GM12878 (cell line): ENCODE measurements at regions not wholly inside any gene's neighbourhood (a gene's known extent, or its start where the extent isn't known, plus 50 kb on each side); places are given as distances from the start of the nearest gene placed in this dataset.
"Not testable (repeated sequence)": the region's sequence is repeated elsewhere in the genome, so short reads cannot be mapped to it uniquely, and the experiment has no call there.

Experiments used
- ATAC-seq: fragments of 200-7000 bp; cut with Tn5 transposase; 3 replicates; pipeline ENCODE4 v1.9.1; 2020; ENCODE audit warnings: mild to moderate bottlenecking, moderate library complexity
- BruUV-seq: library from RNA; stranded (reverse); fragments of 400-500 nt; replicated peaks from 2 replicates; lab custom pipeline; 2021; lab: Mats Ljungman, UMichigan
- CTCF ChIA-PET: fragments of 300-600 bp; sonication (Branson Sonifier 250); formaldehyde crosslinking; extraction: SDS; loops from one replicate; lab custom pipeline; 2021; ENCODE audit warnings: inconsistent platforms; lab: Yijun Ruan, JAX
- POLR2A ChIA-PET: fragments of 350-600 bp; formaldehyde crosslinking; extraction: SDS; loops from one replicate; lab custom pipeline; 2021; ENCODE audit warnings: inconsistent platforms; lab: Charles Lee
- RAD21 ChIA-PET: fragments of 300-600 bp; sonication (Branson Sonifier 250); formaldehyde crosslinking; loops from one replicate; lab custom pipeline; 2023; ENCODE audit warnings: antibody characterized with exemption; ENCODE audit not compliant: unreplicated experiment; lab: Charles Lee
- SMC1A ChIA-PET: fragments of 300-600 bp; sonication (Branson Sonifier 250); formaldehyde crosslinking; loops from one replicate; lab custom pipeline; 2023; ENCODE audit not compliant: unreplicated experiment, uncharacterized antibody; lab: Charles Lee
- DNase-seq: peaks from one replicate; pipeline ENCODE4 v3.0.0-alpha.2; 2011; ENCODE audit warnings: low read depth, low spot score
- FAIRE-seq: peaks from 3 replicates; lab custom pipeline; 2011; peaks lifted over from hg19 to GRCh38; lab: Jason Lieb, UNC
- H2AFZ ChIP-seq: 2 replicates; pipeline ENCODE4 v1.6.0; 2011; ENCODE audit warnings: low read depth, low read length, control low read depth; ENCODE audit not compliant: control insufficient read depth
- H3K27ac ChIP-seq: 2 replicates; pipeline ENCODE4 v1.5.1; 2011; ENCODE audit warnings: control low read depth; ENCODE audit not compliant: control insufficient read depth, insufficient read depth
- H3K27me3 ChIP-seq, 2 experiments: replicated peaks in 1 of 2; 2 replicates each; pipeline versions ENCODE4 v1.6.0 to v1.6.1; 2011; ENCODE audit warnings: low read length in 1 of 2; ENCODE audit not compliant: control insufficient read depth in 2 of 2, insufficient read depth in 2 of 2
- H3K36me3 ChIP-seq, 2 experiments: 2 replicates each; pipeline ENCODE4 v1.5.1; 2011; ENCODE audit warnings: low read length in 1 of 2; ENCODE audit not compliant: control insufficient read depth in 2 of 2, insufficient read depth in 2 of 2
- H3K4me1 ChIP-seq: 2 replicates; pipeline ENCODE4 v1.6.1; 2011; ENCODE audit warnings: mild to moderate bottlenecking, low read length, moderate library complexity, mixed read lengths; ENCODE audit not compliant: control insufficient read depth, insufficient read depth
- H3K4me2 ChIP-seq: 2 replicates; pipeline ENCODE4 v1.6.0; 2011; ENCODE audit warnings: control low read depth; ENCODE audit not compliant: control insufficient read depth, insufficient read depth
- H3K4me3 ChIP-seq: fragments of 200-600 bp; sonication (generic); 2 replicates; pipeline ENCODE4 v1.5.1; 2016
- H3K79me2 ChIP-seq: 2 replicates; pipeline ENCODE4 v1.6.0; 2011; ENCODE audit warnings: low read length; ENCODE audit not compliant: control insufficient read depth, insufficient read depth
- H3K9ac ChIP-seq: 2 replicates; pipeline ENCODE4 v1.8.0; 2011; ENCODE audit warnings: low read length, control low read depth, mixed read lengths; ENCODE audit not compliant: control insufficient read depth, insufficient read depth
- H3K9me3 ChIP-seq: replicated peaks from 3 replicates; pipeline ENCODE4 v1.5.1; 2011; ENCODE audit warnings: mild to moderate bottlenecking, low read length; ENCODE audit not compliant: control insufficient read depth, insufficient read depth
- H4K20me1 ChIP-seq: 2 replicates; pipeline ENCODE4 v1.6.0; 2011; ENCODE audit not compliant: control insufficient read depth, insufficient read depth
- DPF2 ChIP-seq: fragments of 450-650 bp; IDR thresholded peaks from 2 replicates; pipeline ENCODE4 v1.6.1; 2017; ENCODE audit warnings: mild to moderate bottlenecking
- ETV6 ChIP-seq, 2 experiments: fragments of 450-650 bp in 1 of 2; IDR thresholded peaks in 1 of 2; conservative IDR thresholded peaks in 1 of 2; 2 replicates each; pipeline ENCODE4 v1.6.1; 2014; ENCODE audit warnings: antibody characterized with exemption in 1 of 2, borderline replicate concordance in 1 of 2, low read depth in 1 of 2, mild to moderate bottlenecking in 1 of 2, moderate library complexity in 1 of 2
- NBN ChIP-seq: fragments of 450-650 bp; IDR thresholded peaks from 2 replicates; pipeline ENCODE4 v1.6.1; 2016
- NFXL1 ChIP-seq: fragments of 450-650 bp; IDR thresholded peaks from 2 replicates; pipeline ENCODE4 v1.6.1; 2017; ENCODE audit warnings: antibody characterized with exemption, mild to moderate bottlenecking, borderline replicate concordance
- NR2F1 ChIP-seq: fragments of 450-650 bp; conservative IDR thresholded peaks from 2 replicates; pipeline ENCODE4 v1.6.1; 2017; ENCODE audit warnings: mild to moderate bottlenecking
- WGBS: methylation state at CpG from one replicate; pipeline ENCODE4 v1.1.6; 2016; ENCODE audit warnings: low lambda C conversion rate; ENCODE audit not compliant: insufficient replicate concordance, insufficient coverage; ENCODE audit errors: missing lambda C conversion rate; 5-methylcytosine and 5-hydroxymethylcytosine counted together
- in situ Hi-C: fragments of 300-500 bp; cut with MboI; formaldehyde crosslinking; loops from 9 replicates; pipeline ENCODE4 v1.14.3; 2018; ENCODE audit warnings: mixed read lengths
- intact Hi-C: fragments of 100-400 bp; cut with micrococcal nuclease; formaldehyde crosslinking; loops from one replicate; pipeline ENCODE4 v1.14.2; 2022; ENCODE audit not compliant: unreplicated experiment
- TF ChIP-seq, protein P1 (sequence below): fragments of 450-650 bp; conservative IDR thresholded peaks from 2 replicates; pipeline ENCODE4 v1.6.1; 2017; ENCODE audit warnings: mild to moderate bottlenecking, moderate library complexity

GRCh38 chr20:53654521-53654920 lies 60.9 kb upstream of the ZNF217 start:
- H3K9ac ChIP-seq, DNase-seq, H4K20me1 ChIP-seq, H3K9me3 ChIP-seq, FAIRE-seq, BruUV-seq, H3K27me3 ChIP-seq, H3K79me2 ChIP-seq, in situ Hi-C loops, CTCF ChIA-PET, ATAC-seq, H3K36me3 ChIP-seq: not testable (repeated sequence)
- ChIA-PET POLR2A (interaction anchor here (0.5 to 1.3 kb wide), 3 partner anchors 31 to 281 kb away, joined by 3 to 4 read pairs (median 3); no protein-coding TSS in a partner anchor), RAD21 (interaction anchor here (1.3 to 3.9 kb wide), 4 partner anchors 44 to 94 kb away, joined by 6 to 26 read pairs (median 8); no protein-coding TSS in a partner anchor), SMC1A (interaction anchor here (0.8 to 12.4 kb wide), 8 partner anchors 12 to 286 kb away, joined by 3 to 149 read pairs (median 14); no protein-coding TSS in a partner anchor)
- Histone ChIP-seq H3K4me3 (0 out of 2 replicates have a peak overlapping the region, but pooled peaks have one; percentile 52), H3K4me2 (peak overlapping the region; percentile 85; the same call in 1 of the 2 replicates), H3K4me1 (peaks cover 53% of the 10 kb centered on the region), H2AFZ (peak overlapping the region; percentile 22; the same call in 1 of the 2 replicates), H3K27ac (peak overlapping the region; percentile 99)
- TF ChIP-seq NBN (0 out of 2 replicates have a peak, but pooled peaks have one; percentile 19), NR2F1 (0 out of 2 replicates have a peak, but pooled peaks have one; percentile 0), DPF2 (peak; percentile 38; the same call in 1 of the 2 replicates), NFXL1 (peak; percentile 81; the same call in 1 of the 2 replicates), ETV6 (conservative IDR thresholded peaks at IDR 0.05 in 1 of 2, IDR thresholded peaks at IDR 0.05 in 1 of 2; ENCODE audit: borderline replicate concordance in 1 of 2, low read depth in 1 of 2) (peak in 1 of 2 experiments; percentile 65; a peak in 2 of 4 replicates)
- TF ChIP-seq, protein P1, sequence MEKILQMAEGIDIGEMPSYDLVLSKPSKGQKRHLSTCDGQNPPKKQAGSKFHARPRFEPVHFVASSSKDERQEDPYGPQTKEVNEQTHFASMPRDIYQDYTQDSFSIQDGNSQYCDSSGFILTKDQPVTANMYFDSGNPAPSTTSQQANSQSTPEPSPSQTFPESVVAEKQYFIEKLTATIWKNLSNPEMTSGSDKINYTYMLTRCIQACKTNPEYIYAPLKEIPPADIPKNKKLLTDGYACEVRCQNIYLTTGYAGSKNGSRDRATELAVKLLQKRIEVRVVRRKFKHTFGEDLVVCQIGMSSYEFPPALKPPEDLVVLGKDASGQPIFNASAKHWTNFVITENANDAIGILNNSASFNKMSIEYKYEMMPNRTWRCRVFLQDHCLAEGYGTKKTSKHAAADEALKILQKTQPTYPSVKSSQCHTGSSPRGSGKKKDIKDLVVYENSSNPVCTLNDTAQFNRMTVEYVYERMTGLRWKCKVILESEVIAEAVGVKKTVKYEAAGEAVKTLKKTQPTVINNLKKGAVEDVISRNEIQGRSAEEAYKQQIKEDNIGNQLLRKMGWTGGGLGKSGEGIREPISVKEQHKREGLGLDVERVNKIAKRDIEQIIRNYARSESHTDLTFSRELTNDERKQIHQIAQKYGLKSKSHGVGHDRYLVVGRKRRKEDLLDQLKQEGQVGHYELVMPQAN, result 0 out of 2 replicates have a peak, but pooled peaks have one; percentile 33
- 79% methylated on average over 8 of the region's 8 CpGs for WGBS
- intact Hi-C loops, result loop anchor here (5.0 to 10.0 kb wide), 3 partner anchors 42 to 410 kb away; no protein-coding TSS in a partner anchor
